K562 (cell line): ENCODE measurements at regions not wholly inside any gene's neighbourhood (a gene's known extent, or its start where the extent isn't known, plus 50 kb on each side); places are given as distances from the start of the nearest gene placed in this dataset.

Experiments
- ATAC-seq: fragments of 200-7000 bp; cut with Tn5 transposase; 3 replicates; pipeline ENCODE4 v1.9.1; 2020; ENCODE audit warnings: moderate library complexity
- BruUV-seq: library from RNA; stranded (reverse); fragments of 400-500 nt; replicated peaks from 2 replicates; lab custom pipeline; 2021; lab: Mats Ljungman, UMichigan
- CTCF ChIA-PET: fragments of 300-600 bp; formaldehyde crosslinking; extraction: SDS; loops from one replicate; lab custom pipeline; 2021; ENCODE audit warnings: low intra/inter-chr PET ratio; lab: Yijun Ruan, JAX
- POLR2A ChIA-PET: fragments of 300-600, 350-650 bp; sonication (Branson Sonifier 250); formaldehyde crosslinking; extraction: SDS; loops from one replicate; lab custom pipeline; 2021; ENCODE audit warnings: antibody characterized with exemption, inconsistent platforms; lab: Yijun Ruan, JAX
- DNase-seq, 4 experiments: peaks; one replicate each; pipeline versions ENCODE4 v3.0.0 to v3.0.0-alpha.2; 2011 to 2018; ENCODE audit warnings: low spot score in 3 of 4, mixed read lengths in 3 of 4; ENCODE audit errors: extremely low read depth in 1 of 4
- FAIRE-seq: peaks from 2 replicates; lab custom pipeline; 2011; peaks lifted over from hg19 to GRCh38; lab: Jason Lieb, UNC
- H2AFZ ChIP-seq: 2 replicates; pipeline ENCODE4 v1.6.0; 2011; ENCODE audit warnings: low read depth, low read length, control low read depth, inconsistent platforms
- H3K27ac ChIP-seq: fragments of 200-600 bp; 3 replicates; pipeline ENCODE4 v1.8.0; 2011; ENCODE audit warnings: low read depth, mild to moderate bottlenecking, control low read depth, inconsistent platforms, low read length, moderate library complexity, mixed read lengths; ENCODE audit errors: extremely low read depth
- H3K27me3 ChIP-seq, 2 experiments: fragments of 300-600 bp in 1 of 2; 2 replicates in 1 of 2; 3 replicates in 1 of 2; pipeline versions ENCODE4 v1.6.0 to v1.8.0; 2011; ENCODE audit warnings: inconsistent platforms in 2 of 2, low read length in 2 of 2, mild to moderate bottlenecking in 1 of 2, mixed read lengths in 1 of 2, moderate library complexity in 1 of 2; ENCODE audit not compliant: control insufficient read depth in 2 of 2, insufficient read depth in 2 of 2
- H3K36me3 ChIP-seq: fragments of 300-600 bp; 3 replicates; pipeline ENCODE4 v1.8.0; 2011; ENCODE audit warnings: mild to moderate bottlenecking, low read length, inconsistent platforms; ENCODE audit not compliant: control insufficient read depth, insufficient read depth
- H3K4me1 ChIP-seq, 2 experiments: fragments of 200-600 bp in 1 of 2; replicated peaks in 1 of 2; 2 replicates in 1 of 2; 3 replicates in 1 of 2; pipeline versions ENCODE4 v1.5.1 to v1.8.0; 2011; ENCODE audit warnings: inconsistent platforms in 2 of 2, low read length in 2 of 2, mild to moderate bottlenecking in 1 of 2, mixed read lengths in 1 of 2, moderate library complexity in 1 of 2; ENCODE audit not compliant: control insufficient read depth in 2 of 2, insufficient read depth in 2 of 2
- H3K4me2 ChIP-seq: 2 replicates; pipeline ENCODE4 v1.6.1; 2011; ENCODE audit warnings: low read length, control low read depth, inconsistent platforms, mixed read lengths; ENCODE audit not compliant: insufficient read depth
- H3K4me3 ChIP-seq: fragments of 200-600 bp; sonication (generic), shearing (Covaris generic); 2 replicates; pipeline ENCODE4 v1.5.1; 2016; ENCODE audit warnings: control low read depth, inconsistent platforms
- H3K79me2 ChIP-seq: fragments of 200-600 bp; 3 replicates; pipeline ENCODE4 v1.8.0; 2011; ENCODE audit warnings: low read length, inconsistent platforms; ENCODE audit not compliant: control insufficient read depth, insufficient read depth
- H3K9ac ChIP-seq, 2 experiments: 2 replicates each; pipeline versions ENCODE4 v1.6.0 to v1.6.1; 2011; ENCODE audit warnings: low read depth in 2 of 2, low read length in 2 of 2, control low read depth in 1 of 2, inconsistent platforms in 1 of 2, mild to moderate bottlenecking in 1 of 2, mixed read lengths in 1 of 2; ENCODE audit not compliant: insufficient read depth in 1 of 2
- H3K9me1 ChIP-seq: one replicate; pipeline ENCODE4 v1.6.0; 2011; ENCODE audit warnings: inconsistent platforms, mild to moderate bottlenecking, low read length, moderate library complexity; ENCODE audit not compliant: control insufficient read depth, insufficient read depth
- H3K9me3 ChIP-seq: replicated peaks from 2 replicates; pipeline ENCODE4 v1.5.1; 2011; ENCODE audit warnings: low read depth, low read length, inconsistent platforms; ENCODE audit not compliant: control insufficient read depth, insufficient read depth
- H4K20me1 ChIP-seq: replicated peaks from 2 replicates; pipeline ENCODE4 v1.6.1; 2011; ENCODE audit warnings: low read length, inconsistent platforms, mixed read lengths; ENCODE audit not compliant: control insufficient read depth, insufficient read depth
- ARHGAP35 ChIP-seq: fragments of 450-650 bp; IDR thresholded peaks from 2 replicates; pipeline ENCODE4 v1.6.1; 2018; ENCODE audit not compliant: partially characterized antibody
- ELF2 ChIP-seq: fragments of 250-450 bp; sonication (Bioruptor Pico); IDR thresholded peaks from 2 replicates; pipeline ENCODE4 v1.5.0; 2021; ENCODE audit warnings: mild to moderate bottlenecking
- FOS ChIP-seq: IDR thresholded peaks from 3 replicates; pipeline ENCODE4 v1.6.1; 2011; ENCODE audit not compliant: insufficient read length; ENCODE audit errors: extremely low read depth
- GABPB1 ChIP-seq: sonication (generic); formaldehyde crosslinking; IDR thresholded peaks from 2 replicates; pipeline ENCODE4 v1.8.0; 2022; ENCODE audit warnings: mild to moderate bottlenecking, missing genetic modification reagents
- GTF2E2 ChIP-seq: fragments of 200-800 bp; sonication (Bioruptor generic); IDR thresholded peaks from 2 replicates; pipeline ENCODE4 v1.6.1; 2016; ENCODE audit warnings: missing genetic modification characterization, missing compliant biosample characterization
- HNRNPUL1 ChIP-seq: fragments of 200-400 bp; formaldehyde crosslinking; IDR thresholded peaks from 2 replicates; pipeline ENCODE4 v1.6.1; 2017; ENCODE audit warnings: low read length
- ILK ChIP-seq: fragments of 450-650 bp; IDR thresholded peaks from 2 replicates; pipeline ENCODE4 v1.6.1; 2016; ENCODE audit warnings: missing genetic modification characterization, low read depth, mild to moderate bottlenecking, missing compliant biosample characterization, moderate library complexity, borderline replicate concordance
- SAFB2 ChIP-seq: fragments of 200-400 bp; formaldehyde crosslinking; IDR thresholded peaks from 2 replicates; pipeline ENCODE4 v1.6.1; 2018; ENCODE audit warnings: borderline replicate concordance, low read length, low read depth, moderate library complexity; ENCODE audit not compliant: severe bottlenecking
- SIX5 ChIP-seq, 2 experiments: IDR thresholded peaks; 2 replicates each; pipeline ENCODE4 v1.6.1; 2011; ENCODE audit warnings: low read length in 2 of 2, borderline replicate concordance in 1 of 2, low read depth in 1 of 2, mild to moderate bottlenecking in 1 of 2, moderate library complexity in 1 of 2; ENCODE audit not compliant: insufficient read depth in 1 of 2
- SMAD1 ChIP-seq: fragments of 150-350 bp; IDR thresholded peaks from 2 replicates; pipeline ENCODE4 v1.6.1; 2014; ENCODE audit warnings: low read length, low read depth; ENCODE audit not compliant: partially characterized antibody
- WGBS: fragments of 100-300 bp; shearing (Covaris generic); methylation state at CpG from one replicate; pipeline ENCODE4 v1.1.6; 2016; ENCODE audit warnings: low coverage, mixed read lengths; ENCODE audit not compliant: insufficient coverage; ENCODE audit errors: missing lambda C conversion rate; 5-methylcytosine and 5-hydroxymethylcytosine counted together
- in situ Hi-C: fragments of 300-500 bp; cut with MboI; formaldehyde crosslinking; loops from 4 replicates; pipeline ENCODE4 v1.15.0; 2018; ENCODE audit warnings: inconsistent platforms, mixed read lengths
- intact Hi-C: fragments of 100-400 bp; cut with micrococcal nuclease; formaldehyde crosslinking; loops from 2 replicates; pipeline ENCODE4 v1.14.2; 2022

DNA sequence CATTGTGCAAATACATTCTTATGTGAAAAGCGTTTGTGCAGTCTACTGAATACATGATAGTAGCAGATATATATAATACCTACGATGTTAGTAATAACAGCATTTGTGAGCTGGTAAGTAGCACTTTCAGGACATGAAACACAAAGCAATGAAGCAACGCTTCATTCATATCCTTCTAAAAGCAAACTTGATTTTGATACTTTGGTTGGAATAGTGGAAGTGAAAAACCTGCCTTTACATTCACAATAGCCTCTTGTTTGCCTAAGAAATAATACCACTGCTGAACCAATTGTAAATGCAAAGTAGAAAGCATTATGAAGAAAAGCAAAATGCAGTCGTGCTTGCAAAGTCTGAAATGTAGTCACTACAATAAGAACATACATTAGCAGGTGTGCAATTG, 926.3 kb downstream of the FSTL5 start:
- H3K4me1 ChIP-seq: no peaks in the 10 kb centered on the region
- no peaks in the 10 kb centered on the region for H3K36me3 ChIP-seq
- CTCF ChIA-PET: no interaction called here
- FAIRE-seq (no peak), ATAC-seq (no peak), DNase-seq (no peak)
- no TSS peak for BruUV-seq
- H3K4me3 ChIP-seq: no peak overlapping the region
- WGBS: 0% methylated on average over 2 of the region's 4 CpGs
- no peaks in the 10 kb centered on the region for H4K20me1 ChIP-seq
- no peaks in the 10 kb centered on the region for H3K79me2 ChIP-seq
- no peaks in the 10 kb centered on the region for H3K9me3 ChIP-seq
- no peak overlapping the region for H3K9ac ChIP-seq
- no peak overlapping the region for H3K27ac ChIP-seq
- in situ Hi-C loops: no loop called here
- H3K4me2 ChIP-seq: no peak overlapping the region
- no peak for TF ChIP-seq SAFB2
- no peak for TF ChIP-seq ELF2 (CRISPR knock-in tag)
- TF ChIP-seq FOS: no peak
- TF ChIP-seq GABPB1 (CRISPR knock-in tag): no peak
- no peak for TF ChIP-seq GTF2E2 (tag)
- TF ChIP-seq SMAD1: no peak
- no peak for TF ChIP-seq ARHGAP35
- TF ChIP-seq SIX5 (IDR thresholded peaks at IDR 0.05; ENCODE audit: borderline replicate concordance in 1 of 2, insufficient read depth in 1 of 2, low read depth in 1 of 2, low read length in 2 of 2): no peak
- no peak for TF ChIP-seq ILK (tag)
- no peak for TF ChIP-seq HNRNPUL1
- TF ChIP-seq, all 486 proteins: peak for 0
- no peak overlapping the region for H2AFZ ChIP-seq
- POLR2A ChIA-PET: no interaction called here
- intact Hi-C loops: no loop called here
- no peaks in the 10 kb centered on the region for H3K27me3 ChIP-seq
- no peaks in the 10 kb centered on the region for H3K9me1 ChIP-seq
